Raji (cell line): ENCODE measurements at regions not wholly inside any gene's neighbourhood (a gene's known extent, or its start where the extent isn't known, plus 50 kb on each side); places are given as distances from the start of the nearest gene placed in this dataset.

Source experiments
- POLR2A ChIP-seq: IDR thresholded peaks from 2 replicates; pipeline ENCODE4 v1.6.1; 2011; ENCODE audit warnings: low read depth, low read length, control low read depth; ENCODE audit not compliant: insufficient read depth

DNA sequence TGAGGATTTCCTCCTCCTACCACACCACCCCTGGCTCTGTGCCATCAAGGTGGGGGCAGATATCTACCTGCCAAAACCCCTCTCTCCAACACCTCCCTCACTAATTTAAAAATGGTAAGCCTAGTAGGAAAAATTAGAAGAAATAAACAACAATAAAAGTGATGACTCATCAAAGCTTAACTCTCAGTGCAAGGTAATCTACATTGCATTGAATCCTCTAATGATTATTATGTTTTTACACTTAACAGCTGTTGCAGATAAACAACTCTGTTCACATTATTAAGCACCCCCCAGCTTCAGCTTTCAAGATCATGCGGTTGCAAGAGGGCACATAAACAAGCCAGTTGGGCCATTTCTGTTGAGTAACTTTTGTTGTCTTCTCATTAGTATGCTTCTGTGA, 396.1 kb upstream of the ATP11B start:
- no peak for TF ChIP-seq POLR2A

DNA sequence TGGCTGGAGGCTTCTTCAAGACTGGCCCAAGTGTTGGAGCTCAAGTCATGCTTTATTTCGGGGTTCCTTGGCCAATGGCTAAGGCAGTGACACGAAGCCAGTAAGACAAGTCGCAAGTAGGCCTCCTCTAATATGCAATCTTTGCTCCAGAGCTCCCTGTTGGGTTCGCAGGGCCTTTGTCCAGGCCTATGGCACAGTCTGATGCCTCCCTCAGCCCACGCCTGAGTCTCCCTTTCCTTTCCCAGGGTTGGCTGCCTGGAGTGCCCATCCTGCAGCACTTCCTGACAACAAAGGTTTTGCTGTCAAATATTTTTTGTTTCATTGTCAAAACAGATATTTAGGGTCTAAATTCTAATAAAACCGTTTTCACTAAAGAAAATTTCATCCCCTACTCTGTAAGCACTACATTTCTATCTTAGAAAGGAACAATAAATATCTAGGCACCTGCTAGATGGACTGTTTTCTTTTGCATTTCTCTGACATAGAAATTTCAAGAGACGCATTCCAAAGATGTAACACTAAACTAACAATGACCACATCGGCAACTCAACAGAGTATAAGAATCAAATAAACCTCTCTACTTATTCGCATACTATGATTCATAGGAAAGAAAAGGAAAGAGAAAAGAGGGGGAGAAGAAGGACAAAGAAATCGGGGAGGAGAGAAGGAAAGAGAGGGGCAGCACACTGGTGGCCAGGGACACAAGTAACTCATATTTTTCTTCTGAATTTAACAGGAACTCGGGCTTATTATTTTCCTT, 393.1 kb upstream of the ATP11B start:
- TF ChIP-seq POLR2A, result no peak

- peak; percentile 39; the same call in 1 of the 2 replicates for TF ChIP-seq POLR2A
These were observed 392.5 kb upstream of the ATP11B start for GRCh38 chr3:182400838-182401237.

- TF ChIP-seq POLR2A, result no peak
These were observed 389.3 kb upstream of the ATP11B start for GRCh38 chr3:182404031-182404430.

- TF ChIP-seq POLR2A, result no peak
These were observed 387.5 kb upstream of the ATP11B start for GRCh38 chr3:182405759-182406158.

GRCh38 chr3:182406786-182407185, 386.5 kb upstream of the ATP11B start:
- TF ChIP-seq POLR2A, result no peak

DNA sequence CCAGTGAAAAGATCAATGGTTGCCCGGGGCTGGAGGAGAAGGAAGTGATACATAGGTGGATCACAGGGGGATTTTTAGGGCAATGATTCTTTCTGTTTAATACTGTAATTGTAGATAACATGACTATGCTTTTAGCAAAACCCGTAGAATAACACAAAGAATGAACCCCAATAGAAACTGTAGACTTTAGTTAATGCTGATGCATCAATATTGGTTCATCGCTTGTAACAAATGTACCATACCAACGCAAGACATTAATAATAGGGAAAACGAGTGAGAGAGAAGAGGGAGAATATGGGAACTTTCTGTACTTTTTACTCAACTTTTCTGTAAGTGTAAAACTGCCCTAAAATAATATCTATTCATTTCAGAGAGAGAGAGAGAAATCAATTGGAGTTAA, 383.3 kb upstream of the ATP11B start:
- TF ChIP-seq POLR2A, result no peak

GRCh38 chr3:182412066-182412465, 381.2 kb upstream of the ATP11B start:
- TF ChIP-seq POLR2A, result peak; percentile 72

GRCh38 chr3:182413061-182413460, 380.2 kb upstream of the ATP11B start:
- no peak for TF ChIP-seq POLR2A

DNA sequence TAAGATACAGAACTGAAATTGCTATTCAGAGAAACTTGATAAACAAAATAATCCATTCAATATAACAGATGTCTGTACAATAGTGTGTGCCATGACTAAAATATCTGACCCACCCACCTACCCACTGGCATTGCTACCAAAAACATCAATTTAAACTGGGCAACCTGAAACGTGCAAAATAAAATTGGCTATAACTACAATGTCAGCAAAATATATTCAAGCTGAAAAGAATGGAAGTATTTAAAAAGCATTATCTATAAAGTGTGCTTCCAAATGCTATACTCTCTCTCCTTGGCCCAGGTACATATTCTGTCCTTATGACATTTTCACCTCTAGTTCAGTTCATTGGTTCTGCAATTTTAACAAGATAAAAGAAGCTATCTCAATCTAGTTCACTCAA, 379.6 kb upstream of the ATP11B start:
- no peak for TF ChIP-seq POLR2A

DNA sequence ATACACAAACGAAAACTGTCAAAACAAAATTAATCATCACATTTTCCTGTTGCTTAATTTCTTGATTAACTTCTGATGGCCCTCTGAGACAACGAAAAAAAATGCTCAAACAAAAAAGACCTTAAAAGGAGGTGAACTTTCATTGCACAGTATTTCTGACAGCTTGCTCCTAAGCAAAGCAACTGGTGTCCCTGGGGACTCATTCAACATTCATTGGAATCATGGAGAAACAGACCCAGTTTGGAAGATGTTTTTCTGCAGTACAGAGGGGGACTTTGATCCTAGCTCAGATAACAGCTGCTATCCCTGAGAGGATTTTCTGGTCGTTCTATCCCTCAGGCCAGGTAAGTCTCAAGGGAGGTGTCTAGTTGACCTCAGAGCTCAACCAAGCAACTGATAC, 378.7 kb upstream of the ATP11B start:
- no peak for TF ChIP-seq POLR2A

GRCh38 chr3:182420741-182421140, 372.6 kb upstream of the ATP11B start:
- no peak for TF ChIP-seq POLR2A

- TF ChIP-seq POLR2A, result no peak
These were observed 369.3 kb upstream of the ATP11B start for GRCh38 chr3:182424006-182424405.

DNA sequence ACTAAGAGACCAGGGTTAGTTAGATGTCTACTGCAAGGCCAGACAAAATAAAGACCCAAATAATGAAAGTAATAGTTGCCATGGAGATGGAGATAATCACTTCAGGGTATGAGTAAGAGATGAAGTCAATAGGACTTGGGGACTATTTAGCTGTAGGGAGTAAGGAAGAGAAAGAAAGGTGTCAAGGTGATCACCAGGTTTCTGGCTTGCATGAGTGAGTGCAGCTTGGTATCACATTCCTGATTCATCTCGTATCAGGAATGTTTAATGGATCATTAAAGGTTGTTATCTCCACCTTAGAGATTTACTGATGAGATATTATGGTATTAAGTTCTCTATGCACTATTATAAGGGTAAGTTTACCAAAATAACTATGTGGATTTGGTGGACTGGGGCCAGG, 357.4 kb upstream of the ATP11B start:
- TF ChIP-seq POLR2A, result no peak

DNA sequence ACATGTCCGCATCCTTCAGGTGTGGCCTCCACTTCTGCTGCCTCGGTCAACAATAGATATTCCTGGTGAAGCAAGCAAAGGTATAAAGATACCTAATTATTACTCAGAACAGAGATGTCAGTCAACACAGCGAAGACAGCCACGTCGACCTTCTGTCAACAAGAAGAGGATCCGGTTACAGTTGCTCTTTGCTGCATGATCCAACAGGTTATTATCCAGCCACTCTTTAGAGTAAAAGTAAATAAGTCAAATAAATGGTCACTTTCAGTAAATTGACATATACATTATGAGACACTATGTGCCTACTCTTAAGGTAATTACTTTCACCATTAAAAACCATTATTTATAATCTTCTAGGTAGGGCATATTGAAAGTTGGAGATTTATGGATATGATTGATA, 356.8 kb upstream of the ATP11B start:
- TF ChIP-seq POLR2A, result no peak

GRCh38 chr3:182438398-182438797, 354.9 kb upstream of the ATP11B start:
- TF ChIP-seq POLR2A, result no peak

DNA sequence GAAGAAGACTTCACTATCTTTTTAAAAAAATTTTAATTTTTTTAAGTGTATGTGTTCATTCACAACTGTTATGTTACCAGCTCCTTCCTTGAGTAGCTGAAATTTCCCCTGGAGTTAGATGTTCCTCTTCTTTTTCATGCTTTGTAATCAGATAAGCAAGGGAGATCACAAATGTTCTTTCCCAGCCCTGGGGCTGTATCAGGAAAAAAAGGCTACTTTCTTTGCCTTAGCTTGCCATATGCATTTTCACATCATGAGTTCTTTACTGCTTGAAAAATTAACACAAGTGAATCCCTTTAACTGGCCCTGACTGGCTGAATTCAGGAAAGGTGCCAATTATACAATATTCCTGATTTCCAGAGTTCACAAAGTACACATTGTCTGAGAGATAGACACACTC, 353.2 kb upstream of the ATP11B start:
- TF ChIP-seq POLR2A, result no peak
